ENCODE measurements at regions not wholly inside any gene's neighbourhood (a gene's known extent, or its start where the extent isn't known, plus 50 kb on each side); places are given as distances from the start of the nearest gene placed in this dataset.

GRCh38 chr5:130975299-130975698 is 189.8 kb downstream of the HINT1 start (continued):
- TF ChIP-seq KDM5A (IDR thresholded peaks at IDR 0.05; ENCODE audit: low read length) (no peak), JUND (IDR thresholded peaks at IDR 0.05; ENCODE audit: low read length) (no peak), SUZ12 (IDR thresholded peaks at IDR 0.05; ENCODE audit: low read length) (no peak), ASH2L (IDR thresholded peaks at IDR 0.05; ENCODE audit: low read length) (no peak), EZH2 (IDR thresholded peaks at IDR 0.05; ENCODE audit: low read depth, low read length, severe bottlenecking) (no peak)
- TF ChIP-seq, protein P1, sequence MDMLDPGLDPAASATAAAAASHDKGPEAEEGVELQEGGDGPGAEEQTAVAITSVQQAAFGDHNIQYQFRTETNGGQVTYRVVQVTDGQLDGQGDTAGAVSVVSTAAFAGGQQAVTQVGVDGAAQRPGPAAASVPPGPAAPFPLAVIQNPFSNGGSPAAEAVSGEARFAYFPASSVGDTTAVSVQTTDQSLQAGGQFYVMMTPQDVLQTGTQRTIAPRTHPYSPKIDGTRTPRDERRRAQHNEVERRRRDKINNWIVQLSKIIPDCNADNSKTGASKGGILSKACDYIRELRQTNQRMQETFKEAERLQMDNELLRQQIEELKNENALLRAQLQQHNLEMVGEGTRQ (IDR thresholded peaks at IDR 0.05; ENCODE audit: low read length), result no peak

Data from H1 (cell line).